ENCODE measurements at regions not wholly inside any gene's neighbourhood (a gene's known extent, or its start where the extent isn't known, plus 50 kb on each side); places are given as distances from the start of the nearest gene placed in this dataset.
"Not testable (repeated sequence)": the region's sequence is repeated elsewhere in the genome, so short reads cannot be mapped to it uniquely, and the experiment has no call there.

GRCh38 chr1:148294116-148294807 lies 142.2 kb upstream of the NBPF11 start:
- Histone ChIP-seq H3K27me3 (replicated peaks; ENCODE audit: insufficient read depth) (no peaks in the 10 kb centered on the region), H3K4me3 (no peak overlapping the region), H3K36me3 (no peaks in the 10 kb centered on the region), H3K9me3 (no peaks in the 10 kb centered on the region), H3K27ac (no peak overlapping the region), H3K4me1 (replicated peaks) (no peaks in the 10 kb centered on the region)
- WGBS = 79% methylated on average over 5 of the region's 5 CpGs
- intact Hi-C loops (cut with DNase I) = no loop called here
- no peak for DNase-seq (ENCODE audit: low spot score)
- no peak for TF ChIP-seq POLR2AphosphoS5 (IDR thresholded peaks at IDR 0.05)
- TF ChIP-seq POLR2A (IDR thresholded peaks at IDR 0.05) = no peak
- no peak for TF ChIP-seq CTCF (IDR thresholded peaks at IDR 0.05)

GRCh38 chr1:148293651-148294050 lies 141.6 kb upstream of the NBPF11 start:
- H3K27ac ChIP-seq = no peak overlapping the region
- no peaks in the 10 kb centered on the region for H3K4me1 ChIP-seq (replicated peaks)
- H3K9me3 ChIP-seq = no peaks in the 10 kb centered on the region
- H3K4me3 ChIP-seq = no peak overlapping the region
- no peaks in the 10 kb centered on the region for H3K27me3 ChIP-seq (replicated peaks; ENCODE audit: insufficient read depth)
- H3K36me3 ChIP-seq = no peaks in the 10 kb centered on the region
- intact Hi-C loops (cut with DNase I) = no loop called here
- DNase-seq (ENCODE audit: low spot score) = no peak
- no peak for TF ChIP-seq CTCF (IDR thresholded peaks at IDR 0.05)
- no peak for TF ChIP-seq POLR2A (IDR thresholded peaks at IDR 0.05)
- TF ChIP-seq POLR2AphosphoS5 (IDR thresholded peaks at IDR 0.05) = no peak
- 57% methylated on average over 6 of the region's 6 CpGs for WGBS

GRCh38 chr1:148292915-148293314 lies 140.8 kb upstream of the NBPF11 start:
- intact Hi-C loops (cut with DNase I) = no loop called here
- Histone ChIP-seq H3K36me3 (no peaks in the 10 kb centered on the region), H3K4me1 (replicated peaks) (no peaks in the 10 kb centered on the region), H3K4me3 (no peak overlapping the region), H3K27ac (no peak overlapping the region), H3K9me3 (no peaks in the 10 kb centered on the region), H3K27me3 (replicated peaks; ENCODE audit: insufficient read depth) (no peaks in the 10 kb centered on the region)
- TF ChIP-seq POLR2AphosphoS5 (IDR thresholded peaks at IDR 0.05) = no peak
- TF ChIP-seq POLR2A (IDR thresholded peaks at IDR 0.05) = no peak
- no peak for TF ChIP-seq CTCF (IDR thresholded peaks at IDR 0.05)
- 44% methylated on average over 2 of the region's 2 CpGs for WGBS
- no peak for DNase-seq (ENCODE audit: low spot score)

GRCh38 chr1:148290881-148291280 lies 138.8 kb upstream of the NBPF11 start:
- intact Hi-C loops (cut with DNase I) = no loop called here
- H3K9me3 ChIP-seq = no peaks in the 10 kb centered on the region
- no peak overlapping the region for H3K27ac ChIP-seq
- TF ChIP-seq CTCF (IDR thresholded peaks at IDR 0.05) = no peak
- no peak for TF ChIP-seq POLR2A (IDR thresholded peaks at IDR 0.05)
- no peak for TF ChIP-seq POLR2AphosphoS5 (IDR thresholded peaks at IDR 0.05)
- no peak for DNase-seq (ENCODE audit: low spot score)
- H3K4me1 ChIP-seq (replicated peaks) = no peaks in the 10 kb centered on the region
- no peak overlapping the region for H3K4me3 ChIP-seq
- H3K27me3 ChIP-seq (replicated peaks; ENCODE audit: insufficient read depth) = no peaks in the 10 kb centered on the region
- H3K36me3 ChIP-seq = no peaks in the 10 kb centered on the region

GRCh38 chr1:148289647-148290046 lies 137.6 kb upstream of the NBPF11 start:
- Histone ChIP-seq H3K27ac (no peak overlapping the region), H3K9me3 (no peaks in the 10 kb centered on the region), H3K4me3 (no peak overlapping the region), H3K4me1 (replicated peaks) (no peaks in the 10 kb centered on the region), H3K27me3 (replicated peaks; ENCODE audit: insufficient read depth) (no peaks in the 10 kb centered on the region), H3K36me3 (no peaks in the 10 kb centered on the region)
- TF ChIP-seq POLR2AphosphoS5 (IDR thresholded peaks at IDR 0.05) = no peak
- no peak for TF ChIP-seq CTCF (IDR thresholded peaks at IDR 0.05)
- TF ChIP-seq POLR2A (IDR thresholded peaks at IDR 0.05) = no peak
- intact Hi-C loops (cut with DNase I) = no loop called here
- DNase-seq (ENCODE audit: low spot score) = no peak

GRCh38 chr1:148285946-148286345 lies 133.9 kb upstream of the NBPF11 start:
- H3K4me1 ChIP-seq (replicated peaks); intact Hi-C loops (cut with DNase I); H3K27ac ChIP-seq; H3K27me3 ChIP-seq (replicated peaks; ENCODE audit: insufficient read depth); H3K4me3 ChIP-seq; H3K36me3 ChIP-seq; DNase-seq (ENCODE audit: low spot score); H3K9me3 ChIP-seq: not testable (repeated sequence)
- WGBS = 66% methylated on average over 2 of the region's 2 CpGs

- H3K4me3 ChIP-seq = peak overlapping the region in 1 of 2 donors; percentile 15
- WGBS = no CpG with 5 or more reads among the region's 50 CpGs
- H3K4me1 ChIP-seq (replicated peaks); H3K9me3 ChIP-seq; intact Hi-C loops (cut with DNase I); H3K36me3 ChIP-seq; H3K27ac ChIP-seq; DNase-seq (ENCODE audit: low spot score); H3K27me3 ChIP-seq (replicated peaks; ENCODE audit: insufficient read depth): not testable (repeated sequence)
Measured at GRCh38 chr1:148280831-148281572, 128.9 kb upstream of the NBPF11 start.

Measured in prostate gland (tissue), 2 donors.